ENCODE measurements at regions not wholly inside any gene's neighbourhood (a gene's known extent, or its start where the extent isn't known, plus 50 kb on each side); places are given as distances from the start of the nearest gene placed in this dataset.

DNA sequence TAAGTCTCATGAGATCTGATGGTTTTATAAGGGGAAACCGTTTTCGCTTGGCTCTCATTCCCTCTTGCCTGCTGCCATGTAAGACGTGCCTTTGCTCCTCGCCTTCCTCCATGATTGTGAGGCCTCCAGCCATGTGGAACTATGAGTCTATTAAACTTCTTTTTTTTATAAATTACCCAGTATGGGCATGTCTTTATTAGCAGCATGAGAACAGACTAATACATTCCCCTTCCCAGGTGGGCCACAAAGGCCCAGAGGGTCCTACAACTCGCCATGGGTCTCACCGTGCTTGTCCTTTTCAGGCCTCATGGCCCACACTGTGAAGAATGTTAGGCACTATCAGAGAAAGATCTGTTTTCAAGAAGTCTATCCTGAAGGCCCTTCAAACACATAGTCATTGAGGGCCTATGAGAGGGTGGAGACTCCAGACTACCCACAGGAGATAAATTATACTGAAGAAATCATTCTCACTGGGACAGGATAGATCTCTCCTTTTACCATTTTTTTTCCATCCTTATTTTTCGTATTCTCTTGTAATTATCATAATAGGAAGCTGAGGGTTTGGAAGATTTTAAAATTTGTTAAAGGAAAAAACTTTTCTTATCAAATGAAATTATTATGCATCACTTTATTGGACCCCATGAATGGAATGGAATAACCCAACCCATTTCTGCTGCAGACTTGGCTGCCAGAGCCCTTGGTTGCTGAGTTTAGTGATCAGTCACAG lies 57.2 kb upstream of the EPCAM start:
- TF ChIP-seq POLR2AphosphoS5 (IDR thresholded peaks at IDR 0.05; ENCODE audit: low read depth, low read length) = no peak
- TF ChIP-seq TAF1 (IDR thresholded peaks at IDR 0.05; ENCODE audit: borderline replicate concordance, low read depth, low read length) = no peak
- TF ChIP-seq POLR2A (IDR thresholded peaks at IDR 0.05; ENCODE audit: low read depth, low read length) = no peak

Data from GM12892 (cell line).